ENCODE measurements at regions not wholly inside any gene's neighbourhood (a gene's known extent, or its start where the extent isn't known, plus 50 kb on each side); places are given as distances from the start of the nearest gene placed in this dataset.

DNA sequence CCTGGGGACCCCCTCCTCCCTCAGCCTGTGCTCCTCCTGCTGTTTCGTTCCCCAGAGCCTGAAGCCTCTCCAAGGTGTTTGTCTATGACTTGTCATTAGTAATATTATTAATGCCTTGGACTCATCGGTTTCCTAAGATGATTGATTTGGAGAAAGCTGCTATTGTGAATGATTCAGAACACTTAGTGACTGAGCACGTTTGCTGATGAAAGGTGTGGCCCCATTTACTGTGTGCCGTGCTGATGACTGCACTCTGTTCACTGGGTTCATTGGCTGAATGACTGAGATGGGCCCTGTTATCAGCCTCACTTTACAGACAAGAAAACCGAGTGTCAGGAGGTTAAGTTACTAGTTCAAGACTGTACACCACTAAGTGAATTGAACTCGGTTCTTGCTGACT, 111.4 kb downstream of the SPP2 start:
- POLR2A ChIA-PET = no interaction called here
- TF ChIP-seq, protein P1, sequence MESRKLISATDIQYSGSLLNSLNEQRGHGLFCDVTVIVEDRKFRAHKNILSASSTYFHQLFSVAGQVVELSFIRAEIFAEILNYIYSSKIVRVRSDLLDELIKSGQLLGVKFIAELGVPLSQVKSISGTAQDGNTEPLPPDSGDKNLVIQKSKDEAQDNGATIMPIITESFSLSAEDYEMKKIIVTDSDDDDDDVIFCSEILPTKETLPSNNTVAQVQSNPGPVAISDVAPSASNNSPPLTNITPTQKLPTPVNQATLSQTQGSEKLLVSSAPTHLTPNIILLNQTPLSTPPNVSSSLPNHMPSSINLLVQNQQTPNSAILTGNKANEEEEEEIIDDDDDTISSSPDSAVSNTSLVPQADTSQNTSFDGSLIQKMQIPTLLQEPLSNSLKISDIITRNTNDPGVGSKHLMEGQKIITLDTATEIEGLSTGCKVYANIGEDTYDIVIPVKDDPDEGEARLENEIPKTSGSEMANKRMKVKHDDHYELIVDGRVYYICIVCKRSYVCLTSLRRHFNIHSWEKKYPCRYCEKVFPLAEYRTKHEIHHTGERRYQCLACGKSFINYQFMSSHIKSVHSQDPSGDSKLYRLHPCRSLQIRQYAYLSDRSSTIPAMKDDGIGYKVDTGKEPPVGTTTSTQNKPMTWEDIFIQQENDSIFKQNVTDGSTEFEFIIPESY (IDR thresholded peaks at IDR 0.05; ENCODE audit: extremely low read depth, insufficient replicate concordance, low read length) = no peak
- TF ChIP-seq EZH2 (IDR thresholded peaks at IDR 0.05) (no peak), YY1 (IDR thresholded peaks at IDR 0.05; ENCODE audit: extremely low read depth, insufficient replicate concordance, low read depth, low read length) (no peak), SRF (IDR thresholded peaks at IDR 0.05; ENCODE audit: low read depth) (no peak), FOSL1 (IDR thresholded peaks at IDR 0.05; ENCODE audit: low read depth) (no peak), EGR1 (IDR thresholded peaks at IDR 0.05; ENCODE audit: low read depth) (no peak), POLR2A (IDR thresholded peaks at IDR 0.05; ENCODE audit: borderline replicate concordance, extremely low read depth, insufficient read depth, insufficient read length) (no peak), EZH2phosphoT487 (IDR thresholded peaks at IDR 0.05; ENCODE audit: borderline replicate concordance) (no peak), SP1 (IDR thresholded peaks at IDR 0.05; ENCODE audit: low read depth) (no peak)
- TF ChIP-seq, protein P2, sequence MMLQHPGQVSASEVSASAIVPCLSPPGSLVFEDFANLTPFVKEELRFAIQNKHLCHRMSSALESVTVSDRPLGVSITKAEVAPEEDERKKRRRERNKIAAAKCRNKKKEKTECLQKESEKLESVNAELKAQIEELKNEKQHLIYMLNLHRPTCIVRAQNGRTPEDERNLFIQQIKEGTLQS (IDR thresholded peaks at IDR 0.05) = no peak
- TF ChIP-seq, protein P3, sequence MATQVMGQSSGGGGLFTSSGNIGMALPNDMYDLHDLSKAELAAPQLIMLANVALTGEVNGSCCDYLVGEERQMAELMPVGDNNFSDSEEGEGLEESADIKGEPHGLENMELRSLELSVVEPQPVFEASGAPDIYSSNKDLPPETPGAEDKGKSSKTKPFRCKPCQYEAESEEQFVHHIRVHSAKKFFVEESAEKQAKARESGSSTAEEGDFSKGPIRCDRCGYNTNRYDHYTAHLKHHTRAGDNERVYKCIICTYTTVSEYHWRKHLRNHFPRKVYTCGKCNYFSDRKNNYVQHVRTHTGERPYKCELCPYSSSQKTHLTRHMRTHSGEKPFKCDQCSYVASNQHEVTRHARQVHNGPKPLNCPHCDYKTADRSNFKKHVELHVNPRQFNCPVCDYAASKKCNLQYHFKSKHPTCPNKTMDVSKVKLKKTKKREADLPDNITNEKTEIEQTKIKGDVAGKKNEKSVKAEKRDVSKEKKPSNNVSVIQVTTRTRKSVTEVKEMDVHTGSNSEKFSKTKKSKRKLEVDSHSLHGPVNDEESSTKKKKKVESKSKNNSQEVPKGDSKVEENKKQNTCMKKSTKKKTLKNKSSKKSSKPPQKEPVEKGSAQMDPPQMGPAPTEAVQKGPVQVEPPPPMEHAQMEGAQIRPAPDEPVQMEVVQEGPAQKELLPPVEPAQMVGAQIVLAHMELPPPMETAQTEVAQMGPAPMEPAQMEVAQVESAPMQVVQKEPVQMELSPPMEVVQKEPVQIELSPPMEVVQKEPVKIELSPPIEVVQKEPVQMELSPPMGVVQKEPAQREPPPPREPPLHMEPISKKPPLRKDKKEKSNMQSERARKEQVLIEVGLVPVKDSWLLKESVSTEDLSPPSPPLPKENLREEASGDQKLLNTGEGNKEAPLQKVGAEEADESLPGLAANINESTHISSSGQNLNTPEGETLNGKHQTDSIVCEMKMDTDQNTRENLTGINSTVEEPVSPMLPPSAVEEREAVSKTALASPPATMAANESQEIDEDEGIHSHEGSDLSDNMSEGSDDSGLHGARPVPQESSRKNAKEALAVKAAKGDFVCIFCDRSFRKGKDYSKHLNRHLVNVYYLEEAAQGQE (IDR thresholded peaks at IDR 0.05; ENCODE audit: low read depth) = no peak
- intact Hi-C loops (cut with micrococcal nuclease) = no loop called here

More for the DNA sequence above, 111.4 kb downstream of the SPP2 start:
- no peak overlapping the region for H3K4me3 ChIP-seq (replicated peaks in 1 of 2; ENCODE audit: low read depth in 1 of 2, low read length in 2 of 2)
- no peaks in the 10 kb centered on the region for H3K27me3 ChIP-seq (ENCODE audit: insufficient read depth, low read length)
- no peak for DNase-seq (ENCODE audit: low read depth, low spot score)
- H3K4me1 ChIP-seq (ENCODE audit: control insufficient read depth in 1 of 2, insufficient read depth in 2 of 2, low read length in 2 of 2) = peaks cover 7 to 9% of the 10 kb centered on the region in 2 experiments; a peak in 3 of 4 replicates
- no peaks in the 10 kb centered on the region for H3K9me2 ChIP-seq (ENCODE audit: insufficient read depth)
- H3K79me2 ChIP-seq (ENCODE audit: insufficient read depth, low read length) = no peaks in the 10 kb centered on the region
- ChIA-PET CTCF (no interaction called here), RAD21 (ENCODE audit: low non-redundant PET in 1 of 2, low total read pairs in 2 of 2, uncharacterized antibody in 2 of 2, unreplicated experiment in 2 of 2) (no interaction called here)
- H4K20me1 ChIP-seq (ENCODE audit: insufficient read depth) = no peaks in the 10 kb centered on the region
- H3K4me2 ChIP-seq (ENCODE audit: low read length) = no peak overlapping the region
- no peaks in the 10 kb centered on the region for H3K9me3 ChIP-seq (ENCODE audit: control insufficient read depth in 1 of 2, insufficient read depth in 1 of 2, low read depth in 1 of 2, low read length in 2 of 2)
- no peak overlapping the region for H2AFZ ChIP-seq (ENCODE audit: low read depth, low read length, poor library complexity, severe bottlenecking)
- no TSS peak for BruUV-seq (replicated peaks)
- no peak for ATAC-seq
- no peak overlapping the region for H3K27ac ChIP-seq (ENCODE audit: low read depth, low read length)
- no peaks in the 10 kb centered on the region for H3K36me3 ChIP-seq (ENCODE audit: control insufficient read depth in 1 of 2, insufficient read depth in 2 of 2, low read length in 2 of 2)
- no peak overlapping the region for H3K9ac ChIP-seq (ENCODE audit: low read length)

Measured in HCT116 (cell line).